ENCODE measurements at regions not wholly inside any gene's neighbourhood (a gene's known extent, or its start where the extent isn't known, plus 50 kb on each side); places are given as distances from the start of the nearest gene placed in this dataset.

- TF ChIP-seq CTCF (IDR thresholded peaks at IDR 0.05) (no peak), POLR2A (IDR thresholded peaks at IDR 0.05) (no peak)
Measured at GRCh38 chr4:18127030-18127429, 105.5 kb upstream of the LCORL start.

All from adrenal gland (tissue), 5 donors.